Right forelimb (tissue), 1 donor: ENCODE measurements at regions not wholly inside any gene's neighbourhood (a gene's known extent, or its start where the extent isn't known, plus 50 kb on each side); places are given as distances from the start of the nearest gene placed in this dataset.

ENCODE experiments used
- DNase-seq: peaks from one replicate; pipeline ENCODE4 v3.0.0-alpha.2; 2018

GRCh38 chr10:120984221-120984620, 133.1 kb downstream of the WDR11 start:
- DNase-seq: no peak

GRCh38 chr10:120987359-120987758, 136.2 kb downstream of the WDR11 start:
- DNase-seq: no peak

GRCh38 chr10:120988751-120989150, 137.6 kb downstream of the WDR11 start:
- no peak for DNase-seq

GRCh38 chr10:120989279-120989678, 138.1 kb downstream of the WDR11 start:
- no peak for DNase-seq

GRCh38 chr10:120989996-120990598, 138.9 kb downstream of the WDR11 start:
- DNase-seq: no peak

- no peak for DNase-seq
Measured at GRCh38 chr10:120990831-120991230, 139.7 kb downstream of the WDR11 start.

- no peak for DNase-seq
Measured at GRCh38 chr10:120993089-120993488, 141.9 kb downstream of the WDR11 start.

- no peak for DNase-seq
Measured at GRCh38 chr10:120995768-120996167, 144.6 kb downstream of the WDR11 start.

GRCh38 chr10:120996456-120997034, 145.4 kb downstream of the WDR11 start:
- no peak for DNase-seq

GRCh38 chr10:120997313-120997712, 146.2 kb downstream of the WDR11 start:
- DNase-seq: no peak

- DNase-seq: no peak
Measured at GRCh38 chr10:120997756-120998155, 146.6 kb downstream of the WDR11 start.

GRCh38 chr10:120998251-120998650, 147.1 kb downstream of the WDR11 start:
- no peak for DNase-seq

- no peak for DNase-seq
Measured at GRCh38 chr10:120998782-120999285, 147.7 kb downstream of the WDR11 start.

- no peak for DNase-seq
Measured at GRCh38 chr10:120999868-121000267, 148.7 kb downstream of the WDR11 start.

GRCh38 chr10:121002586-121003205, 151.5 kb downstream of the WDR11 start:
- no peak for DNase-seq

- no peak for DNase-seq
Measured at GRCh38 chr10:121005948-121006587, 154.9 kb downstream of the WDR11 start.

GRCh38 chr10:121007264-121007663, 156.1 kb downstream of the WDR11 start:
- DNase-seq: no peak

- no peak for DNase-seq
Measured at GRCh38 chr10:121015916-121016315, 164.8 kb downstream of the WDR11 start.

GRCh38 chr10:121024905-121025584, 173.9 kb downstream of the WDR11 start:
- DNase-seq: no peak

- no peak for DNase-seq
Measured at GRCh38 chr10:121025731-121026130, 174.6 kb downstream of the WDR11 start.

GRCh38 chr10:121027371-121027770, 176.2 kb downstream of the WDR11 start:
- no peak for DNase-seq

- DNase-seq: no peak
Measured at GRCh38 chr10:121032460-121032859, 181.3 kb downstream of the WDR11 start.

GRCh38 chr10:121033366-121033765, 182.2 kb downstream of the WDR11 start:
- no peak for DNase-seq
